Testis (tissue), 2 donors: ENCODE measurements at regions not wholly inside any gene's neighbourhood (a gene's known extent, or its start where the extent isn't known, plus 50 kb on each side); places are given as distances from the start of the nearest gene placed in this dataset.

Experiments used
- DNase-seq: peaks from one replicate; pipeline ENCODE4 v3.0.0-alpha.2; 2019
- H3K27ac ChIP-seq, 2 donors: fragments of 200-600 bp; sonication (generic); one replicate each; pipeline ENCODE4 v1.5.1; 2019
- H3K27me3 ChIP-seq: fragments of 200-600 bp; sonication (generic); one replicate; pipeline ENCODE4 v1.5.1; 2019
- H3K36me3 ChIP-seq: fragments of 200-600 bp; sonication (generic); one replicate; pipeline ENCODE4 v1.5.1; 2017; ENCODE audit warnings: low read depth; ENCODE audit errors: missing control alignments
- H3K4me1 ChIP-seq: fragments of 200-600 bp; sonication (generic); one replicate; pipeline ENCODE4 v1.5.1; 2019
- H3K4me3 ChIP-seq, 2 donors: fragments of 200-600 bp; sonication (generic); one replicate each; pipeline ENCODE4 v1.5.1; 2017 to 2019
- H3K9me3 ChIP-seq: fragments of 200-600 bp; sonication (generic); one replicate; pipeline ENCODE4 v1.5.1; 2017
- CTCF ChIP-seq, 3 experiments: fragments of 450-650 bp in 2 of 3; fragments of 200-600 bp in 1 of 3; sonication (generic) in 1 of 3; IDR thresholded peaks; one replicate each; pipeline ENCODE4 v1.5.1; 2016 to 2019; ENCODE audit warnings: antibody characterized with exemption in 3 of 3, mild to moderate bottlenecking in 2 of 3, moderate library complexity in 1 of 3
- POLR2A ChIP-seq: fragments of 450-650 bp; IDR thresholded peaks from one replicate; pipeline ENCODE4 v1.6.1; 2017; ENCODE audit warnings: antibody characterized with exemption, mild to moderate bottlenecking, moderate library complexity
- WGBS, 2 donors: methylation state at CpG; one replicate each; pipeline ENCODE4 v1.1.5; 2018; 5-methylcytosine and 5-hydroxymethylcytosine counted together
- intact Hi-C: fragments of 100-400 bp; cut with DNase I; formaldehyde crosslinking; loops from one replicate; pipeline ENCODE4 v1.15.1; 2023; ENCODE audit warnings: low total_unique reads

DNA sequence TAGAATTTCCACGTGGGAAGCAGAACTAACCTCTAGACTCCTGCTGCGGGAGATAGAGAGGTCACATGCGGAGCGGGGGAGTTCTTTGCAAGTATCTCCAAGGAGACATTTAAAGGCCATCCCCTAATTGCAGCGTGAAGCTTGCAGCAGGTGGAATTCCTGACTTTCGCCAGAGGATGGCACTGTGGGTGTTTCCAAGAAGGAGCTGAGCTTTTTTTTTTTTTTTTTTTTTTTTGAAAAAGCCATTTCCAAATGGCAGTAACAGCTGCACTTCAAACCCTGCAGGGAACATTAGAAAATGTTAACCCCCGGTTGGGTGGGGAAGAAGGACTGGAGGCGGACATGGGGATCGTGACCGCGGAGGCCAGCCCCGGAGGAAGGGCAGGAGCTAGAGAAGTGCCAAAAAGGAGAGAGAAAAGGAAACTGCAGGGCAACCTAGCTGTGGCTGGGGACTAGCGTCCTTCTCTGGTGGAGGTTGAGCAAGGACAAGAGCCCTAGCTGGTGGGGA is 487.7 kb downstream of the TYW1 start:
- Histone ChIP-seq H3K27ac (no peak overlapping the region), H3K4me1 (peaks cover 4% of the 10 kb centered on the region), H3K9me3 (no peaks in the 10 kb centered on the region), H3K36me3 (no peaks in the 10 kb centered on the region), H3K4me3 (no peak overlapping the region), H3K27me3 (no peaks in the 10 kb centered on the region)
- 2 to 7% methylated on average over 12 to 13 of the region's 13 CpGs for WGBS, 2 donors
- intact Hi-C loops = no loop called here
- TF ChIP-seq POLR2A = no peak
- peak in 2 of 3 experiments; percentile 45 to 56 for TF ChIP-seq CTCF (IDR thresholded peaks at IDR 0.05)
- DNase-seq = peak; percentile 83

- H3K27ac ChIP-seq = no peak overlapping the region
- peaks cover 4% of the 10 kb centered on the region for H3K4me1 ChIP-seq
- no peaks in the 10 kb centered on the region for H3K9me3 ChIP-seq
- H3K27me3 ChIP-seq = no peaks in the 10 kb centered on the region
- 72 to 77% methylated on average over 3 of the region's 3 CpGs for WGBS, 2 donors
- no peaks in the 10 kb centered on the region for H3K36me3 ChIP-seq
- intact Hi-C loops = no loop called here
- H3K4me3 ChIP-seq = no peak overlapping the region
- no peak for DNase-seq
- TF ChIP-seq POLR2A = no peak
- no peak for TF ChIP-seq CTCF (IDR thresholded peaks at IDR 0.05)
These were observed 489.8 kb downstream of the TYW1 start for GRCh38 chr7:67486401-67486800.

DNA sequence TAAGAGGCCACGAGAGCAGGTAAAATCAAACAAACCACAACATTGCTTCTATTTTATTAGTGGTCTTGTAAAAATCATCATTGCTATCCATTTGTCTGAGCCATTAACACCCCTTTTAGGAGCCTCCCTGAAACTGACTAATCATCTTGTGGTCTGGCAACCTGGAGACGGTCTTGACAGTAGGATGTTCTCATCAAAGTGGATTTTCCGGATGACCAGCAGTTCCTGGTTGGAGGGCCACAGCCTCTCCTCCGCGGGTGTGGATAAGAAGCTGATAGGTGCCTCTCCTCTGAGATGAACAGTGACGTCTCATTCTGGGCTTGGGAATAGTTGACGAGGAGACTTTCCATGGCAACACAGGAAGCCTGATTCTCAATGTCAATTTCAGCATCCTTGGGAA is 490.7 kb downstream of the TYW1 start:
- no peak for DNase-seq
- Histone ChIP-seq H3K9me3 (no peaks in the 10 kb centered on the region), H3K36me3 (no peaks in the 10 kb centered on the region), H3K27me3 (no peaks in the 10 kb centered on the region), H3K4me3 (no peak overlapping the region), H3K27ac (no peak overlapping the region), H3K4me1 (peaks cover 4% of the 10 kb centered on the region)
- intact Hi-C loops = no loop called here
- 77 to 80% methylated on average over 7 of the region's 7 CpGs for WGBS, 2 donors
- TF ChIP-seq POLR2A (no peak), CTCF (IDR thresholded peaks at IDR 0.05) (no peak)

GRCh38 chr7:67489881-67490280 is 493.2 kb downstream of the TYW1 start:
- TF ChIP-seq CTCF (IDR thresholded peaks at IDR 0.05) (no peak), POLR2A (no peak)
- 88 to 89% methylated on average over 5 of the region's 5 CpGs for WGBS, 2 donors
- no peak for DNase-seq
- H3K27ac ChIP-seq = no peak overlapping the region
- H3K36me3 ChIP-seq = no peaks in the 10 kb centered on the region
- intact Hi-C loops = no loop called here
- H3K4me3 ChIP-seq = no peak overlapping the region
- no peaks in the 10 kb centered on the region for H3K9me3 ChIP-seq
- no peaks in the 10 kb centered on the region for H3K4me1 ChIP-seq
- no peaks in the 10 kb centered on the region for H3K27me3 ChIP-seq

DNA sequence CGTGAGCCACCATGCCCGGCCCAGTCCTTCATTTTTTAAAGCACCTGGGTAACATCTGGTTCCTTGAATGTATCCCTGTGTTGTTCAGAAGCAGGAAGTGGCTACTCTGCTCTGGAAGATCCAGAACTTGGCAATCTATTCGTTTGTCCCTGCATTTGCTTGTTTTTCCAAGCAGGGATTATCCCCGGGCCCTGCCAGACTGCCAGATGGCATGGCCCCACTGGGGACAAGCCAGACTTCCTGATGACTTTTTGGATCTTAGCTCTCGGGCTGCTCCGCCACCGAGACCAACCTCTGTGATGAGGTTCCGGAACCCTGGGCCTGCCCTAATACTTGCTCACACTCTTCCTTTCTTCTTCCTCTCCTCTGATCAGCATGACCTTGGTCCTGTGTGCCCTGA is 496.7 kb downstream of the TYW1 start:
- H3K36me3 ChIP-seq = no peaks in the 10 kb centered on the region
- H3K4me3 ChIP-seq = no peak overlapping the region
- H3K4me1 ChIP-seq = no peaks in the 10 kb centered on the region
- no peak overlapping the region for H3K27ac ChIP-seq
- no peaks in the 10 kb centered on the region for H3K9me3 ChIP-seq
- intact Hi-C loops = no loop called here
- no peak for DNase-seq
- H3K27me3 ChIP-seq = no peaks in the 10 kb centered on the region
- TF ChIP-seq CTCF (IDR thresholded peaks at IDR 0.05) = no peak
- no peak for TF ChIP-seq POLR2A
- WGBS, 2 donors = 79 to 82% methylated on average over 8 of the region's 8 CpGs
